ENCODE measurements at regions not wholly inside any gene's neighbourhood (a gene's known extent, or its start where the extent isn't known, plus 50 kb on each side); places are given as distances from the start of the nearest gene placed in this dataset.

DNA sequence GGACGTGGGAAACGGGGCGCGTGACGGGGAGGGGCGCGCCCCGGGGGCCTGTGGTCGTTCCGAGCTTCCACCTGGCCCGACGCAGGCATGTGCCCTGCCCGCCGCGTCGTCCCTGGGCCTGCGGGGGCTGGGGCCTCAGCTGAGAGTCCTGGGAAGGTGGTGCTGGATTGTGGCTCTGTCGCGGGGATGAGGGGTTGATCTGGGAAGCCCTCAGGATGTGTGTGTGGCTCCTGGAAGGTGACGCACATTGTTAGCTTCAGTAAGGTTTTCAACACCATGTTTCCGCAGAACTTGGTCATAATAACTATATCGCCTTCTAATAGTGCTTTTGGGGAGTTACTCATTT is 589.1 kb downstream of the MTRR start:
- no peak for TF ChIP-seq EZH2 (IDR thresholded peaks at IDR 0.05; ENCODE audit: borderline replicate concordance, low read length)
- no peak for TF ChIP-seq CTCF (conservative IDR thresholded peaks at IDR 0.05 in 1 of 2, IDR thresholded peaks at IDR 0.05 in 1 of 2; ENCODE audit: extremely low read depth in 1 of 2, insufficient read depth in 1 of 2, low read depth in 1 of 2, low read length in 2 of 2)
